ENCODE measurements at regions not wholly inside any gene's neighbourhood (a gene's known extent, or its start where the extent isn't known, plus 50 kb on each side); places are given as distances from the start of the nearest gene placed in this dataset.
A peak's percentile ranks its signal among the peaks of the same experiment; 100 is the strongest.

DNA sequence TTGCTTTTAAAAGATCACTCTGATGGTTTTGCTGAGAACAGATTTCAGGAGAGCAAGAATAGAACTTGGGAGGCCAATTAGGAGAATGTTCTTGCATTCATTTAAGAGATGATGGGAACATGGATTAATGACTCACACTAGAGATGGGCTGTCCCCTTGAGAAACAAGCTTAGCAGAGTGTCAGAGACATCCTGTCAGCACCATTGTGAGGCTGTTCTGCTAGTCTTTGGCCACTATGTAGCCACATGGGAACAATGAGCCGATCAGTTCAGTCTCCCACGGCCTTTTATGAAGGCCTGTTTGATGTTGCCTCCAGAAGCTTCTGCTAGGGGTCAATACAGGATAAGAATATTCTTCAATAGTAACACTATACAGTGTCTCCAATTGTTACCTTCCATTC lies 113.0 kb upstream of the EYA4 start:
- ATAC-seq (ENCODE audit: insufficient read depth, low FRiP score): no peak
- no peaks in the 10 kb centered on the region for H3K27me3 ChIP-seq (ENCODE audit: control insufficient read depth in 3 of 3, insufficient read depth in 3 of 3, low read length in 2 of 3)
- TF ChIP-seq, protein P1, sequence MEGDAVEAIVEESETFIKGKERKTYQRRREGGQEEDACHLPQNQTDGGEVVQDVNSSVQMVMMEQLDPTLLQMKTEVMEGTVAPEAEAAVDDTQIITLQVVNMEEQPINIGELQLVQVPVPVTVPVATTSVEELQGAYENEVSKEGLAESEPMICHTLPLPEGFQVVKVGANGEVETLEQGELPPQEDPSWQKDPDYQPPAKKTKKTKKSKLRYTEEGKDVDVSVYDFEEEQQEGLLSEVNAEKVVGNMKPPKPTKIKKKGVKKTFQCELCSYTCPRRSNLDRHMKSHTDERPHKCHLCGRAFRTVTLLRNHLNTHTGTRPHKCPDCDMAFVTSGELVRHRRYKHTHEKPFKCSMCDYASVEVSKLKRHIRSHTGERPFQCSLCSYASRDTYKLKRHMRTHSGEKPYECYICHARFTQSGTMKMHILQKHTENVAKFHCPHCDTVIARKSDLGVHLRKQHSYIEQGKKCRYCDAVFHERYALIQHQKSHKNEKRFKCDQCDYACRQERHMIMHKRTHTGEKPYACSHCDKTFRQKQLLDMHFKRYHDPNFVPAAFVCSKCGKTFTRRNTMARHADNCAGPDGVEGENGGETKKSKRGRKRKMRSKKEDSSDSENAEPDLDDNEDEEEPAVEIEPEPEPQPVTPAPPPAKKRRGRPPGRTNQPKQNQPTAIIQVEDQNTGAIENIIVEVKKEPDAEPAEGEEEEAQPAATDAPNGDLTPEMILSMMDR (IDR thresholded peaks at IDR 0.05; ENCODE audit: control extremely low read depth, extremely low read depth): no peak
- H3K9me3 ChIP-seq (ENCODE audit: control insufficient read depth in 4 of 4, insufficient read depth in 3 of 4, low read length in 3 of 4): peaks cover 0 to 1% (median 0%) of the 10 kb centered on the region in 4 donors
- H3K9ac ChIP-seq (ENCODE audit: insufficient read depth in 1 of 2, low read length in 2 of 2): no peak overlapping the region
- no peaks in the 10 kb centered on the region for H3K36me3 ChIP-seq (ENCODE audit: control insufficient read depth in 4 of 4, insufficient read depth in 4 of 4, low read length in 4 of 4)
- peak overlapping the region in 1 of 2 donors; percentile 26 for H3K27ac ChIP-seq (ENCODE audit: low read depth in 1 of 2, low read length in 1 of 2)
- WGBS, 2 donors: 82 to 87% methylated on average over 2 of the region's 2 CpGs
- no peak for DNase-seq
- H3K4me1 ChIP-seq (ENCODE audit: control insufficient read depth in 5 of 5, insufficient read depth in 5 of 5, low read length in 5 of 5): peaks cover 0 to 18% (median 10%) of the 10 kb centered on the region in 5 donors
- no peak overlapping the region for H3K4me3 ChIP-seq

DNA sequence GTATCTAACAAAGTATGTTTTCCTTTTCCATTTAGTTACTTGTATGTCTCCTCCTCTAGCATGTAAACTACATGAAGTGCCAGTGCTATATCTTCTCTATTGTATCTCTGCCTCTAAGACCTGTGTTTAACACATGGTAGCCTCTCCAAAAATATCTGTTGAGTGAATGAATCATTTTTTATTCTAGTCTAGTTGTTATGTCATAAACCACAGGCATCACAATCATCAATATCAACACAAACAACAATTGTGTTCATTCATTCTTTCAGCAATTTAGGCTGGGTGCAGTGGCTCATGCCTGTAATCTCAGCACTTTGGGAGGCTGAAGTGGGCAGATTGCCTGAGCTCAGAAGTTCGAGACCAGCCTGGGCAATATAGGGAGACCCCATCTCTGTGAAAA lies 111.6 kb upstream of the EYA4 start:
- Histone ChIP-seq H3K4me1 (ENCODE audit: control insufficient read depth in 5 of 5, insufficient read depth in 5 of 5, low read length in 5 of 5) (peaks cover 0 to 18% (median 10%) of the 10 kb centered on the region in 5 donors), H3K9ac (ENCODE audit: insufficient read depth in 1 of 2, low read length in 2 of 2) (no peak overlapping the region), H3K36me3 (ENCODE audit: control insufficient read depth in 4 of 4, insufficient read depth in 4 of 4, low read length in 4 of 4) (no peaks in the 10 kb centered on the region), H3K27ac (ENCODE audit: low read depth in 1 of 2, low read length in 1 of 2) (no peak overlapping the region), H3K27me3 (ENCODE audit: control insufficient read depth in 3 of 3, insufficient read depth in 3 of 3, low read length in 2 of 3) (no peaks in the 10 kb centered on the region), H3K4me3 (no peak overlapping the region), H3K9me3 (ENCODE audit: control insufficient read depth in 4 of 4, insufficient read depth in 3 of 4, low read length in 3 of 4) (no peaks in the 10 kb centered on the region)
- no peak for DNase-seq
- no peak for ATAC-seq (ENCODE audit: insufficient read depth, low FRiP score)
- 72 to 88% methylated on average over 1 of the region's 1 CpG for WGBS, 2 donors
- TF ChIP-seq, protein P1 (IDR thresholded peaks at IDR 0.05; ENCODE audit: control extremely low read depth, extremely low read depth): no peak

DNA sequence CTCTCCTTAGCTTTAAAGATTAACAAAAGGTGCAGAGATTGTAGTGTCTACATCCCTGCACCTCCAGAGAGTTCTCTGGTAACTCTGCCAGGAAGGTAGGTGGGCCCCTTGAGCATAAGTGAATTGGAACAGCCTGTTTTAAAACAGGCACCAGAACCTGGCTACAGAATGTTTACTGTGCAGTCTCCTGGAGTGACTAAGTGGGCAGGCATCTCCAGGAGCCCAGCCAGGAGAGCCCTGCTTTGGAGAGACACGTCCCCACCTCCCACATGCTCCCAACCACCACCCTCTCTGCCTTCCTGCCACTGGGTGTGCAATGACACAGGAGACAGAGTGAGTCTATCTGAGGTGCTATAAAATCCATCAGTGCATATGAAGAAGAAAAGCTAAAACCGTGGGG lies 110.3 kb upstream of the EYA4 start:
- WGBS, 2 donors: 50 to 81% methylated on average over 2 of the region's 2 CpGs
- Histone ChIP-seq H3K36me3 (ENCODE audit: control insufficient read depth in 4 of 4, insufficient read depth in 4 of 4, low read length in 4 of 4) (no peaks in the 10 kb centered on the region), H3K4me3 (no peak overlapping the region), H3K27me3 (ENCODE audit: control insufficient read depth in 3 of 3, insufficient read depth in 3 of 3, low read length in 2 of 3) (no peaks in the 10 kb centered on the region), H3K9ac (ENCODE audit: insufficient read depth in 1 of 2, low read length in 2 of 2) (no peak overlapping the region), H3K27ac (ENCODE audit: low read depth in 1 of 2, low read length in 1 of 2) (peak overlapping the region in 1 of 2 donors; percentile 82), H3K9me3 (ENCODE audit: control insufficient read depth in 4 of 4, insufficient read depth in 3 of 4, low read length in 3 of 4) (no peaks in the 10 kb centered on the region), H3K4me1 (ENCODE audit: control insufficient read depth in 5 of 5, insufficient read depth in 5 of 5, low read length in 5 of 5) (peaks cover 0 to 18% (median 10%) of the 10 kb centered on the region in 5 donors)
- ATAC-seq (ENCODE audit: insufficient read depth, low FRiP score): peak; percentile 68
- TF ChIP-seq, protein P1 (IDR thresholded peaks at IDR 0.05; ENCODE audit: control extremely low read depth, extremely low read depth): no peak
- no peak for DNase-seq
